Colonic mucosa (tissue), 4 donors: ENCODE measurements at regions not wholly inside any gene's neighbourhood (a gene's known extent, or its start where the extent isn't known, plus 50 kb on each side); places are given as distances from the start of the nearest gene placed in this dataset.
A peak's percentile ranks its signal among the peaks of the same experiment; 100 is the strongest.

Experiments
- DNase-seq: peaks from one replicate; pipeline ENCODE4 v3.0.0-alpha.2; 2020
- H3K27ac ChIP-seq: fragments of 200-600 bp; one replicate; pipeline ENCODE4 v1.8.0; 2021
- H3K27me3 ChIP-seq: fragments of 200-600 bp; one replicate; pipeline ENCODE4 v1.8.0; 2021
- H3K36me3 ChIP-seq: fragments of 200-600 bp; one replicate; pipeline ENCODE4 v1.8.0; 2021
- H3K4me1 ChIP-seq: fragments of 200-600 bp; one replicate; pipeline ENCODE4 v1.8.0; 2021; ENCODE audit warnings: mild to moderate bottlenecking
- H3K4me3 ChIP-seq: fragments of 200-600 bp; one replicate; pipeline ENCODE4 v1.8.0; 2021
- H3K9ac ChIP-seq, 2 donors: one replicate each; pipeline ENCODE4 v1.7.0; 2013; ENCODE audit warnings: control low read depth in 2 of 2, low read depth in 2 of 2, low read length in 2 of 2
- H3K9me3 ChIP-seq: fragments of 200-600 bp; one replicate; pipeline ENCODE4 v1.8.0; 2021
- CTCF ChIP-seq: fragments of 200-600 bp; IDR thresholded peaks from one replicate; pipeline ENCODE4 v1.8.0; 2022; ENCODE audit warnings: antibody characterized with exemption, mild to moderate bottlenecking
- intact Hi-C: fragments of 100-400 bp; cut with DNase I; formaldehyde crosslinking; loops from one replicate; pipeline ENCODE4 v1.14.1; 2022
- donor health status: healthy.
- donor health status: DM: no; HTN: no; CAD: no.
- donor health status: DM: no; HTN: no; CAD: no.

- Histone ChIP-seq H3K36me3 (no peaks in the 10 kb centered on the region), H3K27me3 (no peaks in the 10 kb centered on the region), H3K4me1 (no peaks in the 10 kb centered on the region), H3K9ac (no peak overlapping the region), H3K9me3 (no peaks in the 10 kb centered on the region), H3K27ac (no peak overlapping the region), H3K4me3 (no peak overlapping the region)
- no peak for TF ChIP-seq CTCF
- no peak for DNase-seq
- intact Hi-C loops = no loop called here
Observed at GRCh38 chr4:15148691-15149090, 146.4 kb downstream of the CPEB2 start.

- no peak for DNase-seq
- Histone ChIP-seq H3K9ac (no peak overlapping the region), H3K4me3 (no peak overlapping the region), H3K4me1 (no peaks in the 10 kb centered on the region), H3K36me3 (no peaks in the 10 kb centered on the region), H3K27ac (no peak overlapping the region), H3K27me3 (no peaks in the 10 kb centered on the region), H3K9me3 (no peaks in the 10 kb centered on the region)
- intact Hi-C loops = no loop called here
- TF ChIP-seq CTCF = no peak
Observed at GRCh38 chr4:15149234-15149838, 147.1 kb downstream of the CPEB2 start.

GRCh38 chr4:15149839-15150592, 147.7 kb downstream of the CPEB2 start:
- Histone ChIP-seq H3K27ac (no peak overlapping the region), H3K36me3 (no peaks in the 10 kb centered on the region), H3K27me3 (no peaks in the 10 kb centered on the region), H3K9ac (no peak overlapping the region), H3K4me1 (no peaks in the 10 kb centered on the region), H3K4me3 (no peak overlapping the region), H3K9me3 (no peaks in the 10 kb centered on the region)
- peak; percentile 50 for DNase-seq
- intact Hi-C loops = no loop called here
- no peak for TF ChIP-seq CTCF

- intact Hi-C loops = no loop called here
- H3K4me3 ChIP-seq = no peak overlapping the region
- H3K4me1 ChIP-seq = no peaks in the 10 kb centered on the region
- no peak for DNase-seq
- H3K27me3 ChIP-seq = no peaks in the 10 kb centered on the region
- no peak for TF ChIP-seq CTCF
- H3K36me3 ChIP-seq = no peaks in the 10 kb centered on the region
- no peaks in the 10 kb centered on the region for H3K9me3 ChIP-seq
- no peak overlapping the region for H3K9ac ChIP-seq
- H3K27ac ChIP-seq = no peak overlapping the region
Observed at GRCh38 chr4:15150631-15151030, 148.3 kb downstream of the CPEB2 start.

- Histone ChIP-seq H3K36me3 (no peaks in the 10 kb centered on the region), H3K4me1 (no peaks in the 10 kb centered on the region), H3K27me3 (no peaks in the 10 kb centered on the region), H3K9ac (no peak overlapping the region), H3K27ac (no peak overlapping the region), H3K9me3 (no peaks in the 10 kb centered on the region), H3K4me3 (no peak overlapping the region)
- no peak for DNase-seq
- intact Hi-C loops = no loop called here
- TF ChIP-seq CTCF = no peak
Observed at GRCh38 chr4:15151033-15151432, 148.8 kb downstream of the CPEB2 start.
